IMR-90 (cell line): ENCODE measurements at regions not wholly inside any gene's neighbourhood (a gene's known extent, or its start where the extent isn't known, plus 50 kb on each side); places are given as distances from the start of the nearest gene placed in this dataset.
A peak's percentile ranks its signal among the peaks of the same experiment; 100 is the strongest.

Source experiments
- ATAC-seq: fragments of 200-7000 bp; cut with Tn5 transposase; 2 replicates; pipeline ENCODE4 v1.9.1; 2020; ENCODE audit warnings: low read depth, mild to moderate bottlenecking, moderate library complexity
- BruUV-seq: library from RNA; stranded (reverse); fragments of 400-500 nt; replicated peaks from 2 replicates; lab custom pipeline; 2021; lab: Mats Ljungman, UMichigan
- CTCF ChIA-PET: fragments of 300-600 bp; formaldehyde crosslinking; extraction: SDS; loops from one replicate; lab custom pipeline; 2021; ENCODE audit warnings: antibody characterized with exemption; lab: Yijun Ruan, JAX
- POLR2A ChIA-PET: fragments of 300-600 bp; sonication (Branson Sonifier 250); formaldehyde crosslinking; loops from one replicate; lab custom pipeline; 2022; ENCODE audit warnings: antibody characterized with exemption; ENCODE audit not compliant: unreplicated experiment; lab: Charles Lee
- DNase-seq: peaks from one replicate; pipeline ENCODE4 v3.0.0; 2013
- H2AFZ ChIP-seq: replicated peaks from 2 replicates; pipeline ENCODE3; 2013; ENCODE audit warnings: low read length, mild to moderate bottlenecking; ENCODE audit not compliant: poor library complexity
- H2AK5ac ChIP-seq: 2 replicates; pipeline ENCODE4 v1.6.1; 2013; ENCODE audit warnings: low read depth, low read length, inconsistent platforms
- H2AK9ac ChIP-seq: replicated peaks from 2 replicates; pipeline ENCODE3; 2013; ENCODE audit warnings: mild to moderate bottlenecking, low read depth, low read length, moderate library complexity; ENCODE audit not compliant: poor library complexity
- H2BK120ac ChIP-seq: 2 replicates; pipeline ENCODE4 v1.6.1; 2013; ENCODE audit warnings: low read depth, low read length, inconsistent platforms
- H2BK15ac ChIP-seq: 3 replicates; pipeline ENCODE4 v1.6.1; 2013; ENCODE audit warnings: low read depth, low read length, inconsistent platforms
- H2BK20ac ChIP-seq: 2 replicates; pipeline ENCODE4 v1.6.1; 2013; ENCODE audit warnings: low read depth, mild to moderate bottlenecking, inconsistent platforms, low read length, moderate library complexity
- H2BK5ac ChIP-seq: 2 replicates; pipeline ENCODE4 v1.6.1; 2013; ENCODE audit warnings: mild to moderate bottlenecking, low read depth, low read length, inconsistent platforms; ENCODE audit not compliant: poor library complexity, severe bottlenecking
- H3K14ac ChIP-seq: replicated peaks from 2 replicates; pipeline ENCODE4 v1.6.1; 2013; ENCODE audit warnings: low read depth, low read length, inconsistent platforms
- H3K18ac ChIP-seq: 2 replicates; pipeline ENCODE4 v1.6.1; 2013; ENCODE audit warnings: low read depth, low read length, control low read depth
- H3K23ac ChIP-seq: 2 replicates; pipeline ENCODE4 v1.6.1; 2013; ENCODE audit warnings: low read depth, low read length, inconsistent platforms
- H3K27ac ChIP-seq: 2 replicates; pipeline ENCODE4 v1.5.1; 2013; ENCODE audit warnings: mild to moderate bottlenecking, control low read depth, low read length; ENCODE audit not compliant: insufficient read depth
- H3K27me3 ChIP-seq: 2 replicates; pipeline ENCODE4 v1.6.1; 2013; ENCODE audit warnings: low read length; ENCODE audit not compliant: control insufficient read depth, insufficient read depth
- H3K36me3 ChIP-seq: 2 replicates; pipeline ENCODE4 v1.6.1; 2013; ENCODE audit warnings: low read length, mixed read lengths; ENCODE audit not compliant: control insufficient read depth, insufficient read depth
- H3K4ac ChIP-seq: 2 replicates; pipeline ENCODE4 v1.6.1; 2013; ENCODE audit warnings: low read depth, low read length, inconsistent platforms
- H3K4me1 ChIP-seq: 2 replicates; pipeline ENCODE4 v1.6.1; 2013; ENCODE audit warnings: low read length, mixed read lengths; ENCODE audit not compliant: control insufficient read depth, insufficient read depth
- H3K4me2 ChIP-seq: 2 replicates; pipeline ENCODE4 v1.6.1; 2013; ENCODE audit warnings: low read depth, mild to moderate bottlenecking, control low read depth, low read length, moderate library complexity
- H3K4me3 ChIP-seq: 2 replicates; pipeline ENCODE4 v1.5.1; 2013; ENCODE audit warnings: low read depth, mild to moderate bottlenecking, control low read depth, low read length, moderate library complexity; ENCODE audit not compliant: insufficient read depth
- H3K56ac ChIP-seq: 2 replicates; pipeline ENCODE4 v1.6.1; 2013; ENCODE audit warnings: low read length, inconsistent platforms; ENCODE audit not compliant: insufficient read depth; ENCODE audit errors: extremely low read depth
- H3K79me1 ChIP-seq, 2 experiments: 2 replicates each; pipeline ENCODE4 v1.6.1; 2013; ENCODE audit warnings: low read length in 2 of 2, inconsistent platforms in 1 of 2, low read depth in 1 of 2
- H3K9ac ChIP-seq: 2 replicates; pipeline ENCODE4 v1.6.1; 2013; ENCODE audit warnings: low read depth, low read length, control low read depth
- H3K9me1 ChIP-seq: 2 replicates; pipeline ENCODE4 v1.6.1; 2013; ENCODE audit warnings: low read length, inconsistent platforms; ENCODE audit not compliant: insufficient read depth
- H3K9me3 ChIP-seq: 2 replicates; pipeline ENCODE4 v1.6.1; 2013; ENCODE audit warnings: low read length; ENCODE audit not compliant: control insufficient read depth, insufficient read depth
- H4K20me1 ChIP-seq: 2 replicates; pipeline ENCODE4 v1.6.1; 2013; ENCODE audit warnings: low read length, inconsistent platforms; ENCODE audit not compliant: insufficient read depth
- H4K5ac ChIP-seq: 2 replicates; pipeline ENCODE4 v1.6.1; 2013; ENCODE audit warnings: mild to moderate bottlenecking, low read depth, low read length, control low read depth
- H4K8ac ChIP-seq, 2 experiments: 2 replicates each; pipeline ENCODE4 v1.6.1; 2013; ENCODE audit warnings: low read depth in 2 of 2, low read length in 2 of 2, control low read depth in 1 of 2, inconsistent platforms in 1 of 2
- H4K91ac ChIP-seq: 2 replicates; pipeline ENCODE4 v1.6.1; 2013; ENCODE audit warnings: low read depth, low read length, inconsistent platforms; ENCODE audit not compliant: insufficient read depth
- CHD1 ChIP-seq: IDR thresholded peaks from 2 replicates; pipeline ENCODE4 v1.6.1; 2012; ENCODE audit warnings: low read depth, low read length, improper control_type of control experiment
- MAFK ChIP-seq: IDR thresholded peaks from 2 replicates; pipeline ENCODE4 v1.6.1; 2012; ENCODE audit warnings: low read depth, low read length, improper control_type of control experiment
- WGBS, 2 experiments: methylation state at CpG; one replicate each; pipeline versions ENCODE4 v1.1.5 to v1.1.7; 2013; ENCODE audit warnings: missing lambda C conversion rate in 2 of 2; ENCODE audit not compliant: insufficient read length in 1 of 2; ENCODE audit errors: extremely low coverage in 2 of 2; 5-methylcytosine and 5-hydroxymethylcytosine counted together
- dilution Hi-C: fragments of 300-500 bp; cut with HindIII; formaldehyde crosslinking; loops from one replicate; pipeline ENCODE4 v1.14.3; 2018; ENCODE audit warnings: low sequenced_read_pairs; ENCODE audit not compliant: unreplicated experiment
- in situ Hi-C: fragments of 300-500 bp; cut with MboI; formaldehyde crosslinking; loops from 3 replicates; pipeline ENCODE4 v1.14.3; 2019; ENCODE audit warnings: low sequenced_read_pairs, inconsistent platforms, mixed read lengths
- intact Hi-C: fragments of 100-400 bp; cut with micrococcal nuclease; formaldehyde crosslinking; loops from 2 replicates; pipeline ENCODE4 v1.10.0; 2022

DNA sequence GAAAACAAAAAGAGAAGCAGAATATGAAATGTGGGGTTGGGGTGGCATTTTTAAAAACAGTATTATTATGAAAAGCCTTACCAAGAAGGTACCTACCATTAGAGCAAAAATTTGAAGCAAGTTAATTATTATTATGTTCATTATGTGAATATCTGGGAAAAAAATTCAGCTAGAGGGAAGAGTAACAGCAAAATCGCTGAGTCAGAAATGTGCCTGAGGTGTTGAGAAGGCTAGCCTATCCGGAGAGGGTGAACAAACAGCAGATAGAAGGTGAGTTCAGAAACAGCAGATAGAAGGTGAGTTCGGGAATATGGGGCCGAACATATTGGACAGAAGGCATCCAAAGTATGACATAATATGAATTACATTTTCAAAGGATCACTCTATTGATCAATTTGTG lies 536.8 kb upstream of the ANO5 start:
- H3K18ac ChIP-seq: no peak overlapping the region
- CTCF ChIA-PET: no interaction called here
- H2BK5ac ChIP-seq: no peak overlapping the region
- no peaks in the 10 kb centered on the region for H3K36me3 ChIP-seq
- H3K4me3 ChIP-seq: no peak overlapping the region
- H2AFZ ChIP-seq: no peak overlapping the region
- no peak overlapping the region for H2AK5ac ChIP-seq
- intact Hi-C loops (no loop called here), in situ Hi-C loops (no loop called here), dilution Hi-C loops (no loop called here)
- H3K4ac ChIP-seq: no peak overlapping the region
- no TSS peak for BruUV-seq
- peaks cover 10% of the 10 kb centered on the region for H3K9me3 ChIP-seq
- no peak overlapping the region for H4K5ac ChIP-seq
- H2BK15ac ChIP-seq: no peak overlapping the region
- ATAC-seq (no peak), DNase-seq (no peak)
- H4K91ac ChIP-seq: no peak overlapping the region
- H3K79me1 ChIP-seq: no peaks in the 10 kb centered on the region
- WGBS, 2 experiments: 0% methylated on average over 1 of the region's 4 CpGs; no CpG with 5 or more reads in 1 of the 2 experiments
- no peak overlapping the region for H3K9ac ChIP-seq
- POLR2A ChIA-PET: no interaction called here
- no peak overlapping the region for H3K14ac ChIP-seq
- H3K27me3 ChIP-seq: no peaks in the 10 kb centered on the region
- H3K23ac ChIP-seq: no peak overlapping the region
- no peak overlapping the region for H2BK120ac ChIP-seq
- no peaks in the 10 kb centered on the region for H3K4me1 ChIP-seq
- H3K27ac ChIP-seq: no peak overlapping the region
- H4K20me1 ChIP-seq: no peaks in the 10 kb centered on the region
- H3K56ac ChIP-seq: no peak overlapping the region
- TF ChIP-seq MAFK (peak; percentile 65), CHD1 (no peak)
- no peak overlapping the region for H3K4me2 ChIP-seq
- H2BK20ac ChIP-seq: no peak overlapping the region
- H3K9me1 ChIP-seq: no peaks in the 10 kb centered on the region
- H4K8ac ChIP-seq: no peak overlapping the region
- no peak overlapping the region for H2AK9ac ChIP-seq
